HG02642 (cell line): ENCODE measurements at regions not wholly inside any gene's neighbourhood (a gene's known extent, or its start where the extent isn't known, plus 50 kb on each side); places are given as distances from the start of the nearest gene placed in this dataset.

Experiments
- ATAC-seq: cut with Tn5 transposase; IDR thresholded peaks from one replicate; pipeline ENCODE4 v1.9.1; 2021; ENCODE audit warnings: mild to moderate bottlenecking; ENCODE audit not compliant: unreplicated experiment, poor library complexity

DNA sequence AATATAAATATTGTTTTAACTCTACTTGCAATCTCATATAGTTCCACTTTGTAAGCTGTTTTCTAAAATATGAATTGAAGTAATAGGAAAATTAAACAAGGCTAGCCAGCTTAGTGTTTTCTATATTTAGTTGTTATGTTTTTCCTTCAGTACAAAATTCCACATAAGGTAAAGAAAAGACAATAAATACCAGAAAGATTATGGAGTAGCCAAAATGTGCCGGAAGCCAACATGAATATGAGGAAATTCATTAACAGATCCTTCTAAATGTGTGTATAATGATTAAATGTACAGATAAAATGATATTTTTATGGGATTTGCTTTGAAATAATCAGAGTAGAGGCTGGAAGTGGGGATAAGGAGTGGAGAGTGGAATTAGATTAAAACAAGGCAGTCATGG is 52.5 kb upstream of the COL21A1 start:
- no peak for ATAC-seq

DNA sequence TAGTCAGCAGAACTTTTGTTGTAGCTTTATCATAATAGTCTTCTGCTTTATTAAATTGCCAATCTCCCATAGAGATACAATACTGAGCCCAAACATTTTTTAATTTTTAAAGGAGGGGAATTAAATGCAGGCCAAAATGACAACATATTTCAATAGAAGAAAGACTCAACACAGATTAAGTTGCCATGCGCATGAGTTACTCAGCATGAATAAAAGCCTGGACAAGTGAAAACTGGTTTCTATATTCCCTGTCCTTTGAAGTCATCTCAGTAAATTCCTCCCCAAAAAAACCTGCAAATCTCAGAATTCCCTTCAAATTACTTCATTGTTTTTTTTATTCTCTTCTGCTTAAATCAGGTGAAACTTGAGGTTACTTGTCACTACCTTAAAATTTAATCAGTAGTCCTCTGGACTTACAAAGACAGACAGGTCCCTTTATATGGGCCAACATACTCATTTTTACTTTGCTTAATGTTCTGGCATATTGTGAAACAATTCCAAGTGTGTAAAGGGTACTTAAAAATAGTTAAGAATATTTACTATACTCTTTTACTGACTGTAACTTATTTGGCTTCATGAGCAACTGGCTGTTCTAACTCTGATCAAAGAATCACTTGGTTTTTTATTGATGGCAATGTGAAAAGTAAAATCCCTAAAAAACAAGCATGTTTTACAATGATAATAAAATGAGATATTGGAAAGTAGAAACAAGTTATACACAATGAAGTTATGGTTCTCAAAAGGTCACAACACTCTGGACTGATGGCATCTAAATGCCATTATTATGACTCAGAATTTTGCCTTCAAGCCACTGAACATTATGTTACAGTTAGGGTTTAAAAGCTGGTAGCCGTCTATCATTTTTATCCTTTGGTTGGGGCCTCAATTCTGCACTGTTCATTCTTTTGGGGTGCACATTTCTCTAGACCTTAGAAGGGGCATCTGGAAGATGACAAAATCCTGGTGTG is 49.9 kb upstream of the COL21A1 start:
- no peak for ATAC-seq
